ENCODE measurements at regions not wholly inside any gene's neighbourhood (a gene's known extent, or its start where the extent isn't known, plus 50 kb on each side); places are given as distances from the start of the nearest gene placed in this dataset.

DNA sequence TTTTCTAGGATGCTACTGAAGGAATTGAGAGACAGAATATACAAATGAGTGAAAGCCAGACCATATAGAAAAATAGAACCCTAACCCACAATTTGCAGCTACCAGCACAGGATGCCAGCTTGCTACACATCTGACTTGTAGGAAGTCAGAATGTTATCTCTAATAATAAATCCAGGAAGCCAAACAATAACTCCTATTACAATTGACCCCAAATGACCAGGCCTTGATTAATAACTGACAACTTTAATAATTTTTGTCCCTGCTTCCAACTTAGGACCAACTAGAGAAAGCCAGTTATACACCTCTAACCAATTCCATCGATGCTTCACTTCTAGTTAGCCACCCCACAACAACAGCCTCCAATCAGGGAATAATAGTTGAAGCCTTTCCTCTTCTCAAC lies 193.4 kb downstream of the CASP12 start:
- no peak overlapping the region for H3K4me3 Mint-ChIP-seq
- no peaks in the 10 kb centered on the region for H3K79me2 ChIP-seq (ENCODE audit: insufficient read depth, low read length)
- intact Hi-C loops (cut with micrococcal nuclease): no loop called here
- peak overlapping the region in 5 of 7 donors; percentile 79 to 91 (median 89) for H3K27ac Mint-ChIP-seq
- H3K27me3 Mint-ChIP-seq (ENCODE audit: low read depth in 3 of 3): no peaks in the 10 kb centered on the region
- no peak overlapping the region for H3K4me2 ChIP-seq (replicated peaks; ENCODE audit: extremely low read depth, low read length, poor library complexity, severe bottlenecking)
- WGBS (ENCODE audit: insufficient coverage): 56% methylated on average over 1 of the region's 1 CpG
- no peaks in the 10 kb centered on the region for H3K27me3 ChIP-seq (ENCODE audit: control insufficient read depth in 2 of 2, insufficient read depth in 2 of 2, low read length in 2 of 2)
- no peak for DNase-seq
- peaks cover 35% of the 10 kb centered on the region for H3K4me1 Mint-ChIP-seq
- H3K36me3 Mint-ChIP-seq: peaks cover 2% of the 10 kb centered on the region in 2 donors
- peaks cover 0 to 2% (median 0%) of the 10 kb centered on the region in 7 donors for H3K9me3 Mint-ChIP-seq
- no peak overlapping the region for H3K9ac ChIP-seq (ENCODE audit: insufficient read depth, low read length, poor library complexity, severe bottlenecking)
- H3K27ac ChIP-seq (ENCODE audit: low read depth in 1 of 2, low read length in 2 of 2): peak overlapping the region in 1 of 2 donors; percentile 69
- H4K20me1 ChIP-seq (ENCODE audit: insufficient read depth, low read length): no peaks in the 10 kb centered on the region
- no peak for TF ChIP-seq CTCF (IDR thresholded peaks at IDR 0.05)
- H3K36me3 ChIP-seq (replicated peaks in 1 of 2; ENCODE audit: control insufficient read depth in 1 of 2, insufficient read depth in 2 of 2, low read length in 2 of 2): no peaks in the 10 kb centered on the region
- H3K4me3 ChIP-seq (replicated peaks in 1 of 3; ENCODE audit: low read depth in 2 of 3, low read length in 3 of 3): no peak overlapping the region
- no peaks in the 10 kb centered on the region for H3K9me3 ChIP-seq (replicated peaks in 1 of 2; ENCODE audit: control insufficient read depth in 1 of 2, insufficient read depth in 1 of 2, low read length in 2 of 2)
- H2AFZ ChIP-seq (ENCODE audit: insufficient read depth, low read depth, low read length, poor library complexity, severe bottlenecking): peak overlapping the region; percentile 18
- H3K4me1 ChIP-seq (ENCODE audit: control insufficient read depth in 1 of 2, insufficient read depth in 2 of 2, low read length in 2 of 2): peaks cover 22 to 27% of the 10 kb centered on the region in 2 donors

DNA sequence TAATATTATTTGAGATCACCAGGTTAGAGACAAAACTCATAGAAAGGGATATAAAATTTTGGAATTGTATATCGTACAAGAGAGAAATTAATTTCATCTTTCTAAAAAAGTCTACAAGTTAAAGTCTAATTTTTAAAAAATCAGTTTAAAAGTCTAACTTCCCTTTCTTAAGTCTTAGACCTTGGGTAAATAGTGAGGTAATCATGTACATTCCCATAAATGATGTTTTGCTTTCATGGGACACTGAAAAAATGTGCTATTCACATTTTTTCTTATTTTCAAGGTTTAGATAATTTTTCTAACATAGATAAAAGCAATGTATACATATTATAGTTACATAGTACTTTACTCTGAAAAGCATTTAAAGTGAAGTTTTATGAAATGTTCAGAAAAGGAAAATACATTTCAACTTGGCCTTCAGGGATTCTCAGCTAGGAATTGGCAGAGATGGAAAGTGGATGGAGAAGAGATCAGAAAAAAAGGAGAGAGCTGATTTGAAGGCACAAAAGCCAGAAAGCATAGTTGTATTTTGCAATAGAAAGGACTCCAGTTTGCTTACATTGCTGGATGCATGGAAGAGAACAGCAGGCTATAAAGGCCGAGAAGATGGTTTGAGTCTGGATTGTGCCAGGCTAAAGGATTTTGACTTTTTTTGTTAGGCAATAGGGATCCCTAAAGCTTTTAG lies 194.0 kb downstream of the CASP12 start:
- H3K79me2 ChIP-seq (ENCODE audit: insufficient read depth, low read length): no peaks in the 10 kb centered on the region
- no peaks in the 10 kb centered on the region for H3K36me3 ChIP-seq (replicated peaks in 1 of 2; ENCODE audit: control insufficient read depth in 1 of 2, insufficient read depth in 2 of 2, low read length in 2 of 2)
- no peak overlapping the region for H3K4me3 ChIP-seq (replicated peaks in 1 of 3; ENCODE audit: low read depth in 2 of 3, low read length in 3 of 3)
- no peaks in the 10 kb centered on the region for H3K27me3 ChIP-seq (ENCODE audit: control insufficient read depth in 2 of 2, insufficient read depth in 2 of 2, low read length in 2 of 2)
- H3K9me3 ChIP-seq (replicated peaks in 1 of 2; ENCODE audit: control insufficient read depth in 1 of 2, insufficient read depth in 1 of 2, low read length in 2 of 2): no peaks in the 10 kb centered on the region
- H3K9ac ChIP-seq (ENCODE audit: insufficient read depth, low read length, poor library complexity, severe bottlenecking): no peak overlapping the region
- Mint-ChIP-seq H3K36me3 (peaks cover 2% of the 10 kb centered on the region in 2 donors), H3K27ac (peak overlapping the region in 5 of 7 donors; percentile 10 to 91 (median 68)), H3K9me3 (peaks cover 0 to 2% (median 0%) of the 10 kb centered on the region in 7 donors), H3K4me1 (peaks cover 35% of the 10 kb centered on the region), H3K4me3 (no peak overlapping the region), H3K27me3 (ENCODE audit: low read depth in 3 of 3) (no peaks in the 10 kb centered on the region)
- no peak overlapping the region for H3K27ac ChIP-seq (ENCODE audit: low read depth in 1 of 2, low read length in 2 of 2)
- 100% methylated on average over 1 of the region's 2 CpGs for WGBS (ENCODE audit: insufficient coverage)
- TF ChIP-seq CTCF (IDR thresholded peaks at IDR 0.05): no peak
- DNase-seq: peak in 2 of 3 donors; percentile 7 to 62
- peaks cover 22 to 27% of the 10 kb centered on the region in 2 donors for H3K4me1 ChIP-seq (ENCODE audit: control insufficient read depth in 1 of 2, insufficient read depth in 2 of 2, low read length in 2 of 2)
- no peak overlapping the region for H3K4me2 ChIP-seq (replicated peaks; ENCODE audit: extremely low read depth, low read length, poor library complexity, severe bottlenecking)
- H4K20me1 ChIP-seq (ENCODE audit: insufficient read depth, low read length): no peaks in the 10 kb centered on the region
- H2AFZ ChIP-seq (ENCODE audit: insufficient read depth, low read depth, low read length, poor library complexity, severe bottlenecking): peak overlapping the region; percentile 18
- intact Hi-C loops (cut with micrococcal nuclease): no loop called here

Data from CD14-positive monocyte (primary cell).